Adipose tissue (tissue), 3 donors: ENCODE measurements at regions not wholly inside any gene's neighbourhood (a gene's known extent, or its start where the extent isn't known, plus 50 kb on each side); places are given as distances from the start of the nearest gene placed in this dataset.
"Not testable (repeated sequence)": the region's sequence is repeated elsewhere in the genome, so short reads cannot be mapped to it uniquely, and the experiment has no call there.

Experiments
- H3K27ac ChIP-seq: one replicate; pipeline ENCODE4 v1.5.1; 2013; ENCODE audit warnings: low read depth, low read length
- WGBS, 3 donors: extraction: QIAGEN DNeasy Blood & Tissue Kit; methylation state at CpG; one replicate each; pipeline ENCODE4 v1.1.7; 2013; 5-methylcytosine and 5-hydroxymethylcytosine counted together
- donor health status: healthy with polysubstance abuse.
- donor health status: Bipolar disorder and iron deficiency.
- donor health status: healthy.

DNA sequence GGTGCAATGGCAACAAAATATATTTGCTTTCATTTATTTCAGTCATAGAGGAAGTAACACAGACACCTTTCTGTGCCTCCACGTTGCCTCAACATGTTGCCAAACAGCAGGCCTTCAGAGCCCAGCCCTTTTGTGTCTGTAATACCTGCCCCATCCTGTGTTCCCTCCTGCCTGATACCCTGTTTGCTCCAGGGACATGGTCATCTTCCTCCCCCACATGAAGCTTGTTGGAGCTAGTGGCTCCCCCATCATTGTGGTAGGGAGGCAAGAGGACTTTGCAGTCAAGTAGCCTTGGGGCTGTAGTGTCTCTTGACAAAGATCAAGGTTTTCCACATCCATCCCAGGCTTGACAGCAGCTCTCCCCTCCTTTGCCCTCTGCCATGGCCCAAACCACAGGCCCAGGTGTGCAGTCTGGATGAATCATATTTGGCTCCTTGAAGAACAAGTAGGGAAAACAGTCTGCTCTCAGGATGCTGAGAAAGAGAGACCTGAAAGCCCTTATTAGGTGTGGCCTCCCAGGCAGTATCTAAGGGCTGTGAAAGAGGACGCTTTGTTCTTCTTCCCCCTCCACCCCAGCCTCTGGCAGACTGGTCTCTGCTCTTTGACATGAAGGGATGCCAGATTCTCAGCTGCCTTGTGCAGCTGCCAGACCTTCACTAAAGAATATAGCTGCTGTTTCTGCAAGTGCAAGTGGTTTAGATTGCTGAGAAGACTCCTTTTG is 329.0 kb downstream of the C12orf75 start:
- no peak overlapping the region for H3K27ac ChIP-seq
- 49 to 53% (median 49%) methylated on average over 2 of the region's 2 CpGs for WGBS, 3 donors

DNA sequence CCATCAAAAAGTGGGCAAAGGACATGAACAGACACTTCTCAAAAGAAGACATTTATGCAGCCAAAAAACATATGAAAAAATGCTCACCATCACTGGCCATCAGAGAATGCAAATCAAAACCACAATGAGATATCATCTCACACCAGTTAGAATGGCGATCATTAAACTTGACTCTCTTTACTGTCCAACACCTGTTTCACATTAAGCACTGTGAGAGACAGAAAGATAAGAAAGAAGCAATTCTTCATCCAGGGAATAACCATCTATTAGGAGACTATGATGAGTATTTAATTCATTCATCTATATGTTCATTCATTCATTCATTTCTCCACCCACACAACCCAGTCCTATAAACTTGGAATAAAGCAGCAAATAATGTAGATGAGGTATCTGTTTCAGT is 334.3 kb downstream of the C12orf75 start:
- not testable (repeated sequence) for H3K27ac ChIP-seq
- 83 to 91% (median 85%) methylated on average over 1 of the region's 1 CpG for WGBS, 3 donors

DNA sequence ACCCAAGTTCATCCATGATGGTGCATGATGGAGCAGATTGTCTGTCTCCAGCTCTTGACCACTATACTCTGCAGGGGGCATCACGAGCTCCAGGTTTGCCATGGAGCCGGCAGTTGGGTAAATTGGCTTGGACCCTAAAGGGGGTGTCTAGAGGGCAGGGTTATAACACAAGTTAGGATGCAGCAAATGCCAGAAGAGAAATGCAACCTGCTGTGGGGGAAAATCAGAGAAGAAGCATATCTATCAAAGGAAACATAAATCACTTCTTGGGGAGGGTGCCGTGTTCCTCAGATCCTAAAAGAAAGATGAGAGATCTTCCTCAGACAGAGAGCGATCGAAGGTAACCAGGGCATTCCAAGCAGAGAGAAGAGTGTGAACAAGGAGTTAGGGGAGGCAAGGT is 334.9 kb downstream of the C12orf75 start:
- H3K27ac ChIP-seq = no peak overlapping the region
- WGBS, 3 donors = 84 to 93% (median 92%) methylated on average over 5 of the region's 5 CpGs

DNA sequence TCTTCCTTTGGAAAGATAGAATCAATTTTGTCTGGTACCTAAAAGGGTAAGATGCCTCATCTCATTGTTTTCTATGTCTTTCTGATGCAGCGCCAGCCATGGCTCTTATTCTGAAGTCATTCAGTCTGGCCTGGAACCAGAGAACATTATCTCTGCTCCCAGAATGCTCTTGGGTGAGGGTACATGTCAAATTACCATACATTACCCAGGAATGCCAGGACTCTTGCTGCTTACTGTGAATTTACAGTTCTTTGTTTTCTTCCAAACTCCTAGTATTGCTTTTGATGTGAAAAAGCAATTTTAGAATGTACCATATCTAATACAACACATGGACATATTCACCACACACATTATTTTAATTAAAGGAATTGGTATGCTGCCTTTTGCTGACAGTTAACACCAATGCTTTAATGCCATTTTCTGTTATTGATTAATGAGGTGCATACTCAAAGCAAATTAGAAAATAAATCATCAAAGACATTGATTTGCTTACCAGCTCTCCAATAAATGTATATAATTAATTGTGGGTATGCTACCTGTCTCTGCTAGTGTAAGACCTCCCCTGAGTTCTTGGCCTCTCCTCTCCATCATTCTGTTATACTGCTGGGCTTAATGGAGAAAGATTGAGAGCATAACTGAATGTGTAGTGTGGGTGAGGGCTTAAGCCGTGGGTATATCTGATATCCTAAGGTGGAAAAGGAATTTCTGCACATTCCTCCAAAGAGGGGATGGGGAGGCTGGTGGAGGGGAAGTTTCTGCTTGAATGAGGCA is 337.7 kb downstream of the C12orf75 start:
- H3K27ac ChIP-seq = no peak overlapping the region
- 69 to 95% (median 94%) methylated on average over 2 of the region's 2 CpGs for WGBS, 3 donors

DNA sequence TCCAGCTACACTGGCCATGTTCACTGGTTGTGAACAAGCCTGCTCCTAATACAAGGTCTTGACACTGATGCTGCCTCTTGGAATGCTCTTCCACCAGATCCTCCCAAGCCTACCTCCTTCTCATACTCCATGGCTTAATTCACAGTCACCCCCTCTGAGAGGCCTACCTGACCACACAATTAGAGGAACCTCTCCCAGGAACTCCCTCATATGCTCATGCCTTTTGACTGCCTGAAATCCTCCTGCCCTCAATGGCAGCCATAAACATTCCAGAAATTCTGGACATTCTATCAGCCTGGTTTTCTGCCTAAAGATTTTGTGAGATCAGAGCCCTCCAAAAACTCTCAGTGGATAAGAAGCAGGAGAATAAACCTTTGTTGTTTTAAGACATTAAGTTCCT is 340.2 kb downstream of the C12orf75 start:
- no peak overlapping the region for H3K27ac ChIP-seq

DNA sequence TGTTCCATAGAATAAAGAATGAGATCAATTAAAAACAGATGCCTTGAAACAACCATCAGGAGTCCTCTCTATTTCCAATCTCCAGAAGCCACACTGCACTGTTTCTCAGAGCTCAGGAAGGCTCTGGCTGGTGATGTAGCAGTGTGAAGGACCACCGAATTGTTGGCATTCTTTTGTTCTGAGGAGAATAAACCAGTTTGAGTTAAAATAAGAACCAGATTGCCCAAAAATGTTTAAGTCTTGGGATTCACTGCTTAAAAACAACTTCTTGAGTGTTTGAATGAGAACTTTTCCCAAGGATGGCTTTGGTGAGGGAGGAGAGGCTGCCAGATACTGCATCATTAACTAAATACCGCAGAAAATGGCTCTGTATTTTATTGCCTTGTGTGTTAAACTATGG is 341.2 kb downstream of the C12orf75 start:
- H3K27ac ChIP-seq = no peak overlapping the region
- WGBS, 3 donors = 64 to 83% (median 70%) methylated on average over 2 of the region's 2 CpGs

DNA sequence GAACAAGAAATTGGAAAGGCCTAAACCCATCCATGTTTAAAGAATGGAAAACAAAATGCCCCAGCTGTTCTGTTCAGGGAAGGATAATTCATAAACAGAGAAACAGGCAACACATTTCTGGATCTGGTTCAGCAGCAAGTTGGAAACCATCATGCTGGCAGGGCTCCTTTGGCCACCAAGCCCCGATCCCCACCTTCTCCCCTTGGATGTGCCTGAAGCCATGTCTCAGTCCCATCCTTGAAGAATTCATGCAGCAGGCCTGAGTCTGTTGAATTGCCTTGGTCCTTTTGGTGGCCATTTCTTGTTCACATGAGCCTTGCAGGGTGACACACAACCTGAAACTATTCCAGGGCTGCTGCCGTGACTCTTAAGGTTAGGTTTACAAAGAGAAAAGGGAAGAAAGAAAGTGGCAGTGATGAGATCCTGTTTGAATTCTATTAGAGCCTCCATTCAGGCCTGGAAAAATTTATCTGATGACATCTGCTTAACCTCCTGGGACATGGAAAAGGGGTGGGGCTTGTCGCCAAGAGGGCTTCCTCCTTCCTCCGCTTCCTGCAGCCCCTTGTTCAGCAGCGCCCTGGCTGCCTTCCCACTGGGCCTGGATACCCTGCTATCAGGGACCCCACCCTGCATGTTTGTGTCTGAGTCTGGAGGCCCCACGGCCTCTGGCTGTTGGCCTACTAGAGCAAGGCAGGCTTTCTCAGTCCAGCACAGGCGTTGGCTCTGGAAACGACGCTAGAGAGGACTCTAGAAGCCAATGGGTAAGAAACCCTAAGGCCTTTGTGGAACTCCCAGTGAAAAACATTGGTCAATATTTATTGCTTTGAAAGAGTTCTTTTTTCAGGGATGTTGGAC is 341.9 kb downstream of the C12orf75 start:
- no peak overlapping the region for H3K27ac ChIP-seq
- WGBS, 3 donors = 40 to 63% (median 52%) methylated on average over 9 of the region's 9 CpGs

DNA sequence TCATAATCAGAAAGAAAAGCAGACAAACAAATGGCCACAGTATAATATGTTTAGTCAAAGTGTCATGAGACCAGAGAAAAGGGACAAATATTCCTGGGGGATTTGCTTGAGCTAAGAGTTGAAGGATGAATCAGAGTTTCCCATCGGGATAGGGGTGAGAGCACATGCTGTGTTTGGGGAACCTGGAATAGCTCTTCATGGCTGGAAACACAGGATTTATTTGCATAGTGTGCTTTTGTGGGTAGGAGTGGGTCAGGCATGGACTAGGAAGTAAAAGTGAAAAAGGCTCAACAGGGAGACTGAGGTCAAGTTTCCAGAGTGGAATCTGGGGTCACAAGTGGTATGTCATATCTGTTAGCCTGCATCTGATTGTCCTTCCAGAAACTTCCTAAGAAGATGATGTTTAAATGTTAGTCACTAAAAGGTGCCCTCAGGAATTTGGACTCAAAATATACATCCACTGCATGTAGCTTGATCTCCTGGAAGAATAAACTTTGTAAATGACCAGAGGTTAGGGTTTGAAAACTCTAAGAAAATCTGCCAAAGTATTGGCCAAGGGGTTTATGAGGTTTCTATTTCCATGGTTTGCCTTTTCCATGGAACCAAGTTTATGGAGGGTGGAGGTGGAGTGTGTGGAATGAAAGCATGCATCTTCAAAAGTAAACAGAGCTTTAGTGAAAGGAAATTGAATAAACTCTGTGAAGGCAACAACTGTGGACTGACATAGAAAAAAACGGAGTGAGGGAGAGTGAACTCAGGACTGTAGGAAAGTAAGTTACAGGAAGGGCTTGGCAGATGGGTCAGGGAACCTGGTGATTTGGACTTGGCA is 344.6 kb downstream of the C12orf75 start:
- WGBS, 3 donors = 56 to 81% (median 64%) methylated on average over 2 of the region's 2 CpGs
- no peak overlapping the region for H3K27ac ChIP-seq

DNA sequence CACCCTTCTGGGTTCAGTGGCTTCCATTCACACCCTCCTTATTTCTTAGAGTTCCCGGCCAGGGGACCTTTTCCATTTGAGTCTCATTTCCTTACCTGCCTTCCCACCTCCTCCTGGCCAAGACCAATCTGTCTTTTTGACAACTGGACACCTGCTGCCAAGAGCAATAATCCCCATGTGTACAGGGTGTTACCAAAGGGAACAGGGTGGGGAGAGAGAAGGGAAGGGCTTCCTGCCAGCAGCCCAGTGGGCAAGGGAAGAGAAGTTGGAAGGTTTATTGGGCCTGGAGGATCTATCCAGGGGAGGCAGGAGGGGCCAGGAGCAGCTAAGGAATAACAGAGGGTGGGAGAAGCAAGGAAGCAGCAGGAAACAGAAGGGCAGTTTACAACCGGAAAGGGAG is 346.2 kb downstream of the C12orf75 start:
- H3K27ac ChIP-seq = no peak overlapping the region
- 58 to 63% (median 59%) methylated on average over 2 of the region's 2 CpGs for WGBS, 3 donors

DNA sequence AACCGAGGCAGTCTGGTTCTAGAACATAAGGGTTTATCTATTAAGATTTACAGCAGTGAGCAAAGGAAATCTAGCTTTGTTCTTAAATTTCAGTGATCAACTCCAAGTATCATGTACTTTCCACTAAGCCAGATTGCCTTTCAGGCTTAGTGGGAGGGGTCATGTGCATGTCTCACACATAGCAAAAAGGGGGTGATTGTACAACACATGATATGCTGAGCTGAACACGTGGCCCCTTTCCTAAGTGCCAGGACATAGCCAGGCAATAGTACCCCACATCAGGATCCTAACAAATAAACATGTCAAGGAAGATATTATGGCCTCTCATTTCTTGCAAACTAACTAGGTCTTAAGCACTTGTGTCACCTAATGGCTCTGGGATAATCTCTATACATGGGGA is 347.2 kb downstream of the C12orf75 start:
- H3K27ac ChIP-seq = no peak overlapping the region
- 56 to 77% (median 76%) methylated on average over 2 of the region's 2 CpGs for WGBS, 3 donors

DNA sequence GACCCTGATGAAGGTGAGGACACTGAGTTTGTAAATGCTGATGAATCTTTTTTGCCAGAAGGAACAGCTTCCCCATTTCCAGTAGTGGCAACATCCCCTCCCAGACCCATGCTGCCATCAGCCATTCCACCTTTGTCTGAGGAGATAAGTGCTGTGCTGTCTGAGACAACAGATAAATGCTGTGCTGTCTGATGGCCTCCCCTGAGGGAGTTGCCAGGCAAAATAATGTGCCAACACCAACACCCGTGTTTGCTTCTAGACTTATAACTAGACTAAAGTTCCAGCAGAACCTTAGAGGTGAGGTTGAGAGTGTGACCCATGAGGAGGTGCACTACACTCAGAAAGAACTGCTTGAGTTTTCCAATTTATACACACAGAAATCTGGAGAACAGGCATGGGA is 349.5 kb downstream of the C12orf75 start:
- WGBS, 3 donors = 30 to 93% (median 85%) methylated on average over 1 of the region's 1 CpG
- H3K27ac ChIP-seq = no peak overlapping the region

DNA sequence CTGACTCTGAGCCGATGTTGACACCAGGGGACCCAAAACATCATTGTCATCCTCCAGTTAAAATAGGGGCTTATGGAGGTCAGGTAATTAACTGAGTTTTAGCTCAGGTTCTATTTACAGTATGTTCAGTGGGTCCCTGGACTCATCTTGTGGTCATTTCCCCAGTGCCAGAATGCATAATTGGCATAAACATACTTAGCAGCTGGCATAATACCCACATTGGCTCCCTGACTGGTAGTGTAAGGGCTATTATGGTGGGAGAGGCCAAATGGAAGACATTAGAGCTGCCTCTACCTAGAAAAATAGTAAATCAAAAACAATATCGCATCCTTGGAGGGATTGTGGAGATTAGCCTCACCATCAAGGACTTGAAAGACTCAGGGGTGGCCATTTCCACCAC is 350.9 kb downstream of the C12orf75 start:
- 97 to 98% (median 98%) methylated on average over 2 of the region's 2 CpGs for WGBS, 3 donors
- no peak overlapping the region for H3K27ac ChIP-seq

DNA sequence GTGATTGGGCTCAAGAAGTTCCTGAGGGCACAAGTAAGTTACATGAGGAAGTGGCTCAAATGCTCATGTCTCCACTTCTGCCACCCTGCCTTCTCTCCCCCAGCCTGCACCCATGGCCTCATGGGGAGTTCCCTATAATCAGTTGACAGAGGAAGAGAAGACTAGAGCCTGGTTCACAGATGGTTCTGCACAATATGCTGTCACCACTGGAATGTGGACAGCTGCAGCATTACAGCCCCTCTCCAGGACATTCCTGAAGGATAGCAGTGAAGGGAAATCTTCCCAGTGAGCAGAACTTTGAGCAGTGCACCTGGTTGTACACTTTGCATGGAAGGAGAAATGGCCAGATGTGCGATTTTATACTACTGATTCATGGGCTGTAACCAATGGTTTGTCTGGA is 352.3 kb downstream of the C12orf75 start:
- WGBS, 3 donors = 69 to 85% (median 84%) methylated on average over 1 of the region's 1 CpG
- not testable (repeated sequence) for H3K27ac ChIP-seq

DNA sequence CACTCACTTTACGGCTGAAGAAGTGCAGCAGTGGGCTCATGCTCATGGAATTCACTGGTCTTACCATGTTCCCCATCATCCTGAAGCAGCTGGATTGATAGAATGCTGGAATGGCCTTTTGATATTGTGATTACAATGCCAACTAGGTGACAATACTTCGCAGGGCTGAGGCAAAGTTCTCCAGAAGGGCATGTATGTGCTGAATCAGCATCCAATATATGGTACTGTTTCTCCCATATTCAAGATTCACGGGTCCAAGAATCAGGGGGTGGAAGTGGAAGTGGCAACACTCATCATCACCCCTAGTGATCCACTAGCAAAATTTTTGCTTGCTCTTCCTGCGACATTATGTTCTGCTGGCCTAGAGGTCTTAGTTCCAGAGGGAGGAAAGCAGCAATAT is 353.3 kb downstream of the C12orf75 start:
- H3K27ac ChIP-seq = not testable (repeated sequence)
- 85 to 92% (median 90%) methylated on average over 4 of the region's 4 CpGs for WGBS, 3 donors

DNA sequence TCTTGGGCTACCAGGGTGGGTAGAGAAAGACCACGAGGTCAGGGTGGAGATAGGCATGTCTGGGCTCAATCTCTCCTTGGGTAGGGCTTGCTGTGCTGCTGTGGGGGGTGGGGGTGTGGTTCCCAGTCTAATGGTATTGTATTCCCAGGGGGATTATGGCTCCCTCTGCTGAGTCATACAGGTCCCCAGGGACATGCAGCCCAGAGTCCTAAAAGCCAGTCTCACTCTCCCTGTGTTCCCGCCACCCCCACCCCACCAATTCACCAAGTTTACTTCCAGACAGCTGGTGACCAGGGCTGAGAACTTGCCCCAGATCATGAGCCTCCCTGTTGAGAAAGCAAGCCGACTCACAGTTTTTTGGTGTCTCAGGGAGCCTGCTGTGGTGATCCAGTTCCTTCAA is 367.6 kb downstream of the C12orf75 start:
- no peak overlapping the region for H3K27ac ChIP-seq
- WGBS, 3 donors = 75 to 89% (median 79%) methylated on average over 3 of the region's 3 CpGs

DNA sequence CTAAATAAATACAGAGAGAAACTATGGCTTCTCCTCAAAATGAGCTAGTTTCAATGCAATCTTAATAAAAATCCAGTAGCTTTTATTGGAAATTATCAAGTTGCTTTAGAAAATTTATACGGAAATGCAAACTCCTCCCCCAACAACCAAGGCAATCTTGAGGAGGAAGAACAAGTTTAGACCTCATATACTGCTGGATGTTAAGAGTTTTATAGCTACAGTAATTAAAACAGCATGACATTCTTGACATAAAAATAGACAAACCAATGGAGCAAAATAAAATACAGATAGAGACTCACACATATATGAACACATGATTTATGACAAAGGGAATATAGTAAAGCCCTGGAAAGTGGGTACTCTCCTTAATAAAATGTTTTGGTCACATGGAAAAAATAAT is 368.7 kb downstream of the C12orf75 start:
- H3K27ac ChIP-seq = no peak overlapping the region
- 88 to 91% (median 88%) methylated on average over 1 of the region's 1 CpG for WGBS, 3 donors

DNA sequence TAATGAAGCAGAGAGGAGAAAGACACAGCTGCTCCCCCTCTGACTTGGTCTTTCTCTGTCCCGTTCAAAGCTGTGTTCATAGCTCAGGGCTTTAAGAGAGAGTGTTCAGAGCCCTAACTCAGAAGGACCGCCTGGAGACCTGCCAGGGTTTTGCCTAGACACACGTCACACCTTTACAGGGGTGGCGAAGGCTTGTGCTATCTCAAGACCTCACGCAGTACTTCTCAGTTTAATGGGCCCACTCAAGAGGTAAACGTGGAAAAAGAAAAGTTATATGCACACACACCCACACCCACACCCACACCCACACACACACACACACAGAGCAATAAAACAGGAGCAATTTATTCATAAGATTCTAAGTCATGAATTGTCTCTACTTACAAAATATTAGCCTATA is 374.3 kb downstream of the C12orf75 start:
- no peak overlapping the region for H3K27ac ChIP-seq
- WGBS, 3 donors = 46 to 75% (median 73%) methylated on average over 6 of the region's 6 CpGs

DNA sequence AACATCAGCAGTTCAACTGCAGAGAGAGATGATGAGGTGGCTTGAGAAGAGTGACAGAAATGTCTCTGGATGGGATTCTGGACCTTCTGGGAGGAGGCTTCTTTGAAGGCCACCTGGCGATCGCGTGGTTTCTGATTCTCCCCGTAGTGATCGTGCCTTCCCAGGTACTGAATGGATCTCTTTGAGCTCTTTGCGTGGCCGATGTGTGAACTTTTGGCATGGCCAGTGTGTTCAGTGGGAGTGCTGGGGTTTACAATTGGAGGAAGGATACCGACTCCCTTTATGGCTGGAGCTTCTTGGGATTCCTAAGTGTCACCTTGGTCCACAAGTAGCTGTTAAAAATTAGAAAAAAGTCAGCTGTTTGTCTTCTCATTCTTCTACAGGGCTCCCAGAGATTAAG is 374.7 kb downstream of the C12orf75 start:
- WGBS, 3 donors = 62 to 82% (median 77%) methylated on average over 8 of the region's 8 CpGs
- no peak overlapping the region for H3K27ac ChIP-seq
